Nephron progenitor cell (in vitro differentiated cells): ENCODE measurements at regions not wholly inside any gene's neighbourhood (a gene's known extent, or its start where the extent isn't known, plus 50 kb on each side); places are given as distances from the start of the nearest gene placed in this dataset.

Experiments used
- DNase-seq: peaks from one replicate; pipeline ENCODE4 v3.0.0; 2021
- H3K27ac Mint-ChIP-seq: 2 replicates; pipeline ENCODE4 v1.8.0; 2021; ENCODE audit warnings: mild to moderate bottlenecking, moderate library complexity, mixed read lengths
- H3K27me3 Mint-ChIP-seq: 2 replicates; pipeline ENCODE4 v1.8.0; 2021; ENCODE audit warnings: mild to moderate bottlenecking, low read depth, mixed read lengths; ENCODE audit not compliant: poor library complexity
- H3K36me3 Mint-ChIP-seq: 2 replicates; pipeline ENCODE4 v1.8.0; 2021; ENCODE audit warnings: low read depth, mixed read lengths
- H3K4me1 Mint-ChIP-seq: 2 replicates; pipeline ENCODE4 v1.8.0; 2021; ENCODE audit warnings: mixed read lengths
- H3K4me3 Mint-ChIP-seq: 2 replicates; pipeline ENCODE4 v1.8.0; 2021; ENCODE audit warnings: mild to moderate bottlenecking, moderate library complexity, mixed read lengths
- H3K9me3 Mint-ChIP-seq: 2 replicates; pipeline ENCODE4 v1.8.0; 2021; ENCODE audit warnings: mild to moderate bottlenecking, moderate library complexity, mixed read lengths
- CTCF ChIP-seq: fragments of 200-600 bp; sonication (generic); IDR thresholded peaks from 2 replicates; pipeline ENCODE4 v1.5.0; 2021; ENCODE audit warnings: antibody characterized with exemption

GRCh38 chr13:73220966-73221720 lies 162.3 kb downstream of the KLF5 start:
- no peak overlapping the region for H3K27ac Mint-ChIP-seq
- H3K27me3 Mint-ChIP-seq: peaks cover 19% of the 10 kb centered on the region
- H3K9me3 Mint-ChIP-seq: no peaks in the 10 kb centered on the region
- H3K36me3 Mint-ChIP-seq: no peaks in the 10 kb centered on the region
- H3K4me1 Mint-ChIP-seq: no peaks in the 10 kb centered on the region
- H3K4me3 Mint-ChIP-seq: no peak overlapping the region
- no peak for TF ChIP-seq CTCF
- no peak for DNase-seq

- Mint-ChIP-seq H3K27ac (no peak overlapping the region), H3K4me1 (no peaks in the 10 kb centered on the region), H3K27me3 (peaks cover 19% of the 10 kb centered on the region), H3K9me3 (no peaks in the 10 kb centered on the region), H3K4me3 (no peak overlapping the region), H3K36me3 (no peaks in the 10 kb centered on the region)
- no peak for DNase-seq
- no peak for TF ChIP-seq CTCF
Measured at GRCh38 chr13:73218181-73218580, 159.4 kb downstream of the KLF5 start.

GRCh38 chr13:73216381-73216831 lies 157.6 kb downstream of the KLF5 start:
- H3K27me3 Mint-ChIP-seq: peaks cover 14% of the 10 kb centered on the region
- H3K36me3 Mint-ChIP-seq: no peaks in the 10 kb centered on the region
- no peak overlapping the region for H3K4me3 Mint-ChIP-seq
- H3K27ac Mint-ChIP-seq: no peak overlapping the region
- no peaks in the 10 kb centered on the region for H3K4me1 Mint-ChIP-seq
- TF ChIP-seq CTCF: no peak
- DNase-seq: no peak
- no peaks in the 10 kb centered on the region for H3K9me3 Mint-ChIP-seq

- DNase-seq: no peak
- Mint-ChIP-seq H3K4me1 (no peaks in the 10 kb centered on the region), H3K27ac (no peak overlapping the region), H3K9me3 (no peaks in the 10 kb centered on the region), H3K4me3 (no peak overlapping the region), H3K36me3 (no peaks in the 10 kb centered on the region), H3K27me3 (peaks cover 10% of the 10 kb centered on the region)
- no peak for TF ChIP-seq CTCF
Measured at GRCh38 chr13:73215823-73216222, 157.0 kb downstream of the KLF5 start.

GRCh38 chr13:73212482-73212881 lies 153.7 kb downstream of the KLF5 start:
- Mint-ChIP-seq H3K27me3 (peaks cover 2% of the 10 kb centered on the region), H3K27ac (no peak overlapping the region), H3K36me3 (no peaks in the 10 kb centered on the region), H3K4me3 (no peak overlapping the region), H3K9me3 (no peaks in the 10 kb centered on the region), H3K4me1 (no peaks in the 10 kb centered on the region)
- no peak for TF ChIP-seq CTCF
- no peak for DNase-seq

- DNase-seq: no peak
- no peak for TF ChIP-seq CTCF
- Mint-ChIP-seq H3K9me3 (no peaks in the 10 kb centered on the region), H3K36me3 (no peaks in the 10 kb centered on the region), H3K27me3 (peaks cover 4% of the 10 kb centered on the region), H3K4me1 (no peaks in the 10 kb centered on the region), H3K27ac (no peak overlapping the region), H3K4me3 (no peak overlapping the region)
Measured at GRCh38 chr13:73210218-73210883, 151.5 kb downstream of the KLF5 start.
